HUES6 (cell line): ENCODE measurements at regions not wholly inside any gene's neighbourhood (a gene's known extent, or its start where the extent isn't known, plus 50 kb on each side); places are given as distances from the start of the nearest gene placed in this dataset.

Experiments
- H3K27ac ChIP-seq: 2 replicates; pipeline ENCODE4 v1.7.0; 2013; ENCODE audit warnings: low read depth, mild to moderate bottlenecking, low read length, inconsistent platforms
- H3K27me3 ChIP-seq: 2 replicates; pipeline ENCODE4 v1.6.1; 2013; ENCODE audit warnings: low read length; ENCODE audit not compliant: control insufficient read depth, insufficient read depth
- H3K36me3 ChIP-seq: 2 replicates; pipeline ENCODE4 v1.6.1; 2013; ENCODE audit warnings: low read length; ENCODE audit not compliant: control insufficient read depth, insufficient read depth
- H3K4me1 ChIP-seq: 2 replicates; pipeline ENCODE4 v1.6.1; 2013; ENCODE audit warnings: low read length; ENCODE audit not compliant: control insufficient read depth, insufficient read depth
- H3K4me3 ChIP-seq: 2 replicates; pipeline ENCODE4 v1.5.1; 2013; ENCODE audit warnings: low read depth, low read length
- H3K9ac ChIP-seq: one replicate; pipeline ENCODE4 v1.6.1; 2013; ENCODE audit warnings: mild to moderate bottlenecking, low read length
- H3K9me3 ChIP-seq: 2 replicates; pipeline ENCODE4 v1.6.1; 2013; ENCODE audit warnings: low read depth, low read length; ENCODE audit not compliant: control insufficient read depth, insufficient read depth

DNA sequence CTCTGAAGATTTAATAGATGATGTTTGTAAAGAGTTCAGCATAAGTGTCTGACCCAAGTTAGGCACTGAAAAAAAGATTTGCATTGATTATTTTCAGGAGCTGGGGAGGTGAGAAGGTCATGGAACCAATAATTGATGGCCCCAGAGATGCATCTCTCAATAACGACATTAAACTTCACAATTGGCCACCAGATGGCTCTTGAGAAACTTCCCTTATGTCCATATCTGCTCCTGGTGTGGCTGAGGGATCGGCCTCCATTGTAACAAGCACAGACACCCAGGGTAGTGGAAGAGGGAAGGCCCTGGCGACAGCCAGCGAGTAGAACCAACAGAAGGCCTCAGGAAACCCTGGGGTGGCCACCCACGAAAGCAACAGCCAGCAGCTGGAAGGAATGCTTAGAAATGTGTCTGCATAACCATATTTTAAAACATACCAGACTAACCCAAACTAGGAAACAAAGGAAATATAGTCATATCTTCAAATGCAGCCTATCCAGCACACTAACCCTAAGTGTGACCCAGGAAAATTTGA lies 536.7 kb downstream of the SOX2 start:
- no peaks in the 10 kb centered on the region for H3K36me3 ChIP-seq
- H3K9ac ChIP-seq = no peak overlapping the region
- H3K4me3 ChIP-seq = no peak overlapping the region
- H3K27ac ChIP-seq = no peak overlapping the region
- H3K27me3 ChIP-seq = no peaks in the 10 kb centered on the region
- H3K9me3 ChIP-seq = no peaks in the 10 kb centered on the region
- peaks cover 5% of the 10 kb centered on the region; the same call in 1 of the 2 replicates for H3K4me1 ChIP-seq

DNA sequence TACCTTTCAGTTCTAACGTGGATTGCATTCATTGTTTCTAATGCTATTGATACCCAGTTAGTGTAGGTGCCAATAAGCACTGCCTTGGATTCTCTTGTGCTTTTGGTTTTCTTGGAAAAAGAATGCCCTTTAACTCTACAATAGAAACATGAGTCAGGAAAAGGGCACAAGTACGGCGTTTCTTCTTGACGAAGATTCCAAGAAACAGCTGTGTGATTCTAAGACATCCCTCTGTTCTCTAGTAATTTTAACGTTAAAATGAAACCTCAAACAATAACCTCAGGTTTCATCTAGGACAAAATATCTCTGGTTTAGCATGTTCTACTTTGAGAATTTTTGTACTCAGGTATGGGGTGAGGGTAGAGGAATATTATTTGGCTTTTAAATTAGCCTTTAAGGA lies 540.5 kb upstream of the ATP11B start:
- no peaks in the 10 kb centered on the region for H3K9me3 ChIP-seq
- H3K27me3 ChIP-seq = no peaks in the 10 kb centered on the region
- no peaks in the 10 kb centered on the region for H3K36me3 ChIP-seq
- H3K4me1 ChIP-seq = peaks cover 3% of the 10 kb centered on the region; the same call in 1 of the 2 replicates
- no peak overlapping the region for H3K27ac ChIP-seq
- H3K9ac ChIP-seq = no peak overlapping the region
- no peak overlapping the region for H3K4me3 ChIP-seq

- no peak overlapping the region for H3K27ac ChIP-seq
- H3K4me3 ChIP-seq = no peak overlapping the region
- H3K36me3 ChIP-seq = no peaks in the 10 kb centered on the region
- no peak overlapping the region for H3K9ac ChIP-seq
- H3K9me3 ChIP-seq = no peaks in the 10 kb centered on the region
- no peaks in the 10 kb centered on the region for H3K27me3 ChIP-seq
- peaks cover 3% of the 10 kb centered on the region; the same call in 1 of the 2 replicates for H3K4me1 ChIP-seq
These were observed 538.1 kb upstream of the ATP11B start for GRCh38 chr3:182255158-182255557.

DNA sequence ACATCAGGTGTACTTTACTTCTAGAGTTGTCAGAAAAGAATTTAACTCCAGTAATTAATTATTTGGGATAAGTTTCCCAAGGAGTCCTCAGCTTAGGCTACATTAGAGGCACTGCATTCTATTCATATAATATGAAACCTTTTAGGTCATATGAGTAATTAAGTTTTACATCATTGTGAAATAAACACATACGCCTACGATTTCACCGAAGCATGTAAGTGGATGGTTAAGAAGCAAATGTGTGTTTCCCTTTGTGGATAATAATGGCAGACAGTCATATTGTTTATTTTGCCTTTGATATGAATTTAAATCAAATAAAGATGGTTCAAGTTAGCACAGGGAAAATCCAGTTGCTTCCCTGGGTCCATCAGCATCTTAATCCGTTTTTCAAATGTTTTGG lies 535.9 kb upstream of the ATP11B start:
- Histone ChIP-seq H3K27me3 (no peaks in the 10 kb centered on the region), H3K4me3 (no peak overlapping the region), H3K27ac (no peak overlapping the region), H3K9ac (no peak overlapping the region), H3K4me1 (peaks cover 3% of the 10 kb centered on the region; the same call in 1 of the 2 replicates), H3K9me3 (no peaks in the 10 kb centered on the region), H3K36me3 (no peaks in the 10 kb centered on the region)

GRCh38 chr3:182258538-182259177 lies 534.6 kb upstream of the ATP11B start:
- no peak overlapping the region for H3K27ac ChIP-seq
- no peaks in the 10 kb centered on the region for H3K36me3 ChIP-seq
- no peak overlapping the region for H3K4me3 ChIP-seq
- H3K4me1 ChIP-seq = peaks cover 3% of the 10 kb centered on the region; the same call in 1 of the 2 replicates
- no peaks in the 10 kb centered on the region for H3K9me3 ChIP-seq
- no peaks in the 10 kb centered on the region for H3K27me3 ChIP-seq
- no peak overlapping the region for H3K9ac ChIP-seq

DNA sequence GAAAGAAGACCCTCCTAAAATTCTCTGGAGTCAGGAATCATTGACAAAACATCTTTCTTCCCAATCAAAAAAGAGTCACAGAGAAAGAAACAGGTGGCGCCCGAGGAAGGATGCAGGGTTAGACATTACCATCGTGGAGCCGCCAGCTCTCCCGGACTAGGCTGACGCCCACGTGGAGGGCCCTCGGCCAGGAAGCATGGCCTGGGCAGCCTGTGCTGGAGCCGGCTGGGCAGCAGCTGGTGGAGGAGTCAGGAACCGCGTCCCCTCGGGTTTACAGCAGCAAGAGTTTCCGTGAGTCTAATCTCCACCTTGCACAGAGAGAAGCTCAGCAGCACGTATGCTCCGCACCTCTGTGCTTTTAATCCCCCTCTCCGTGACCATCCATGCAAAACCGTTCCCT lies 533.7 kb upstream of the ATP11B start:
- H3K27ac ChIP-seq = no peak overlapping the region
- peaks cover 3% of the 10 kb centered on the region; the same call in 1 of the 2 replicates for H3K4me1 ChIP-seq
- no peaks in the 10 kb centered on the region for H3K27me3 ChIP-seq
- no peaks in the 10 kb centered on the region for H3K36me3 ChIP-seq
- no peaks in the 10 kb centered on the region for H3K9me3 ChIP-seq
- H3K9ac ChIP-seq = no peak overlapping the region
- no peak overlapping the region for H3K4me3 ChIP-seq

- no peak overlapping the region for H3K9ac ChIP-seq
These were observed 532.3 kb upstream of the ATP11B start for GRCh38 chr3:182261041-182261440.

DNA sequence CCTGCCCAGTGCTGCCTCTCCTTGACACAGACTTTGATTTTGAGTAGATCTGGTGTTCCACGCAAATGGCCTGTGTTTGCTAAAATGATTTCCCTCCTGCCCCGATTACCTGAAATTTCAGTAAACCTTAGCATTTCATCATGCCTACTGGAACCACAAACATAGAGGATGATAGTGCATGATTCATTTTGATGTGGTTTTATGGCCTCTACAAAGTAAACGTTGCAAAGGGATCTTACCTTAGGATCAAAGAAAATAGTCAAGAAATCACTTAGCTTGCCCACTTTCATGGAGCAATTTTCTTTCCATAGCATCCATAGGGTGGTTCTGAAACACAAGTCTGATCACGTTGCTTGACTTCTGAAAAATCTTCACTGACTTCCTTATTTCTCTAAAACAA lies 524.6 kb upstream of the ATP11B start:
- Histone ChIP-seq H3K4me1 (no peaks in the 10 kb centered on the region), H3K9me3 (no peaks in the 10 kb centered on the region), H3K9ac (no peak overlapping the region), H3K36me3 (no peaks in the 10 kb centered on the region), H3K27me3 (no peaks in the 10 kb centered on the region), H3K27ac (no peak overlapping the region), H3K4me3 (no peak overlapping the region)

More at GRCh38 chr3:182261041-182261440, 532.3 kb upstream of the ATP11B start:
- Histone ChIP-seq H3K4me1 (peaks cover 3% of the 10 kb centered on the region; the same call in 1 of the 2 replicates), H3K36me3 (no peaks in the 10 kb centered on the region), H3K27ac (no peak overlapping the region), H3K27me3 (no peaks in the 10 kb centered on the region), H3K9me3 (no peaks in the 10 kb centered on the region), H3K4me3 (no peak overlapping the region)

GRCh38 chr3:182276512-182276911 lies 516.8 kb upstream of the ATP11B start:
- peaks cover 4% of the 10 kb centered on the region; the same call in 1 of the 2 replicates for H3K4me1 ChIP-seq
- no peak overlapping the region for H3K4me3 ChIP-seq
- no peak overlapping the region for H3K27ac ChIP-seq
- no peaks in the 10 kb centered on the region for H3K9me3 ChIP-seq
- H3K36me3 ChIP-seq = no peaks in the 10 kb centered on the region
- no peak overlapping the region for H3K9ac ChIP-seq
- no peaks in the 10 kb centered on the region for H3K27me3 ChIP-seq

GRCh38 chr3:182284793-182285192 lies 508.5 kb upstream of the ATP11B start:
- H3K4me1 ChIP-seq = peaks cover 11% of the 10 kb centered on the region
- H3K27ac ChIP-seq = no peak overlapping the region
- H3K4me3 ChIP-seq = no peak overlapping the region
- H3K9me3 ChIP-seq = no peaks in the 10 kb centered on the region
- no peaks in the 10 kb centered on the region for H3K36me3 ChIP-seq
- H3K27me3 ChIP-seq = no peaks in the 10 kb centered on the region
- no peak overlapping the region for H3K9ac ChIP-seq

DNA sequence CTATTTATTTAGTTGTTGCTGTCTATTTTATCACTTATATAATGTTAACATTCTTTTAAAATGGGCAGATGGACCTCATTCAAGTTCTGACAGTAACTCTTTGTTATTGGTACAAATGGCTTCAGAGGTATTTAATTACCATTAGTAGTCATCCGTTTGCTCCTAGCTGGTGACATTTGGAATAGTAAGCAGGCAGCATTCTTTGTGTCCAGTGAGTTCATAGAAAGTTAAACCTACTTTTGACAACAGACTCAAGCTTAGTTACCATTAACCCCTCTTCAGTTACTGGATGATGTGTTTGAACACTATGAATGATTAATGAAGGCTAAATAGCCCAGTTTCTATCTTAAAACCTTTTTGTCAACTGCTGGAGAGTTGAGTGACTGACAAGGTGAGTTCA lies 500.7 kb upstream of the ATP11B start:
- Histone ChIP-seq H3K4me3 (no peak overlapping the region), H3K4me1 (no peaks in the 10 kb centered on the region), H3K9me3 (no peaks in the 10 kb centered on the region), H3K9ac (no peak overlapping the region), H3K27ac (no peak overlapping the region), H3K27me3 (no peaks in the 10 kb centered on the region), H3K36me3 (no peaks in the 10 kb centered on the region)
